ENCODE measurements at regions not wholly inside any gene's neighbourhood (a gene's known extent, or its start where the extent isn't known, plus 50 kb on each side); places are given as distances from the start of the nearest gene placed in this dataset.

DNA sequence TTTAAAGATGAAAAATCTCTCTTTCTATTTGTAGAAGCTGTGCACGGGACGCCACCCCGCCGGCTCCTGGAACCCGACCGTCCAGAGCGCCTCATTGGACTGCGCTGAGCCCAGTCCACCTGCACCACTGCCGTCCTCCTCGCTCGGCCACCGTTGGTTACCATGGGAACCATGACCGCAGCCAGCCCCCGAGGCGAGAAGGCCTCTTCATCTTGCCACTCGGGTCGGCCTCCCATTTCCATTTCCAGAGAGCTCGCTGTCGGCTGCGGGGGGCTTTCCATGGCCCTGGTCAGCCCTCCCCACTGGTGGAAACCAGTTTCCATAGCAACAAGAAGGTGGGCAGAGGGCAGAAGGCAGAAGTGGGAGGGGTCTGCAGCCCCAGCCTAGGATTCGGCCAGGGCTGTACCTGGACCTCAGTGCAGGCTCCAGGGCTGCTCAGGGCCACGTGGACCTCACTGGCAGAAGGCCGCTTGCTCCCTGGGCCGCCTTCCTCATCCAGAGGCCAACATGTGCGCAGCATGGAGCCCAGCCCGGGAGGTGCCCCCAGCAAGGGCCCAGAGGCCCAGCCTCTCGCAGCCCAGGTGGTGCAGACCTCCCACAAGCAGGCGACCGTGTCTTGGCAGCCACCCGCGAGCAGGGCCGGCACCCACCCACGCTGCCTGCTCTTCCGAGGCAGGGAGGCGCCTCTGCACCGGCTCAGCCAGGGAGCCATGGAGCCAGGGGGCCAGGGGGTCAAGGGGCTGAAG, 283.5 kb upstream of the PPP2R2D start:
- ATAC-seq (ENCODE audit: insufficient number of reproducible peaks, low FRiP score, low read depth): no peak
- no peaks in the 10 kb centered on the region for H3K36me3 ChIP-seq
- no peak for DNase-seq (ENCODE audit: low spot score)
- TF ChIP-seq, protein P1, sequence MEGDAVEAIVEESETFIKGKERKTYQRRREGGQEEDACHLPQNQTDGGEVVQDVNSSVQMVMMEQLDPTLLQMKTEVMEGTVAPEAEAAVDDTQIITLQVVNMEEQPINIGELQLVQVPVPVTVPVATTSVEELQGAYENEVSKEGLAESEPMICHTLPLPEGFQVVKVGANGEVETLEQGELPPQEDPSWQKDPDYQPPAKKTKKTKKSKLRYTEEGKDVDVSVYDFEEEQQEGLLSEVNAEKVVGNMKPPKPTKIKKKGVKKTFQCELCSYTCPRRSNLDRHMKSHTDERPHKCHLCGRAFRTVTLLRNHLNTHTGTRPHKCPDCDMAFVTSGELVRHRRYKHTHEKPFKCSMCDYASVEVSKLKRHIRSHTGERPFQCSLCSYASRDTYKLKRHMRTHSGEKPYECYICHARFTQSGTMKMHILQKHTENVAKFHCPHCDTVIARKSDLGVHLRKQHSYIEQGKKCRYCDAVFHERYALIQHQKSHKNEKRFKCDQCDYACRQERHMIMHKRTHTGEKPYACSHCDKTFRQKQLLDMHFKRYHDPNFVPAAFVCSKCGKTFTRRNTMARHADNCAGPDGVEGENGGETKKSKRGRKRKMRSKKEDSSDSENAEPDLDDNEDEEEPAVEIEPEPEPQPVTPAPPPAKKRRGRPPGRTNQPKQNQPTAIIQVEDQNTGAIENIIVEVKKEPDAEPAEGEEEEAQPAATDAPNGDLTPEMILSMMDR (IDR thresholded peaks at IDR 0.05): no peak
- H3K27ac ChIP-seq: no peak overlapping the region
- H3K4me3 ChIP-seq: no peak overlapping the region
- no peaks in the 10 kb centered on the region for H3K9me3 ChIP-seq
- no peaks in the 10 kb centered on the region for H3K27me3 ChIP-seq (replicated peaks; ENCODE audit: insufficient read depth)
- no peaks in the 10 kb centered on the region for H3K4me1 ChIP-seq (ENCODE audit: control insufficient read depth in 1 of 2, low read depth in 2 of 2)

DNA sequence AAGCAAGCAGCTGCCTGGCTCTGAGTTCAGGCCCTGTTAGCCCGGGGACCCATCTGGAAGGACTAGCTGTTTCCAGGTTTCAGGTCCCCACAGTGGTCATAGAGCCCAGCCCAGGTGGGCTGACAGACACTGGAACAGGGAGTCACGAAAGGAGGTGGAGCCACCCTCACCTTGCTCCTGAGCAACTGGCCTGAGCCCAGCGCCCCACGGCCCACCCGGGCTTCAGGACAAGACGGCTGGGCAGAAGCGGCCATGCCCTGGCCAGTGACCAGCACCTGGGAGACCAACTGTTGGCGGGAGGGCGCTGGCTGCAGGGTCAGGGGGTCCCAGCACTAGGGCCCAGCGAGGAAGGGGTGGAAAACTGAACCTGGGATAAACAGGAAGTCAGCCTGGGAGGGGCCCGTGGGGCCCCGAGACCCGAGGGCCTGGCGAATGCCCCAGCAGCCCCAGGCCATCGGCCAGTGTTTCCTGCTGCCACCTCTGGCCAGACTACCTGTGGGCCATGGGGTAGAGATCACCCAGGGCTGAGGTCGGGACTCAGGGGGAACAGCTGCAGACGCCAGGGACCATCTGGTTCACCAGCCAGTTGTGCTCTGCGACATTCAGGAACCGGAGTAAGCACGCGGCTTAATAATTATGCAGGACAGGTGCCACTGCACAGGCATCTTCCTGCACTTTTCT, 282.1 kb upstream of the PPP2R2D start:
- ATAC-seq (ENCODE audit: insufficient number of reproducible peaks, low FRiP score, low read depth) (no peak), DNase-seq (ENCODE audit: low spot score) (no peak)
- no peaks in the 10 kb centered on the region for H3K4me1 ChIP-seq (ENCODE audit: control insufficient read depth in 1 of 2, low read depth in 2 of 2)
- H3K36me3 ChIP-seq: no peaks in the 10 kb centered on the region
- TF ChIP-seq, protein P1 (IDR thresholded peaks at IDR 0.05): no peak
- no peak overlapping the region for H3K27ac ChIP-seq
- H3K9me3 ChIP-seq: no peaks in the 10 kb centered on the region
- H3K4me3 ChIP-seq: no peak overlapping the region
- no peaks in the 10 kb centered on the region for H3K27me3 ChIP-seq (replicated peaks; ENCODE audit: insufficient read depth)

DNA sequence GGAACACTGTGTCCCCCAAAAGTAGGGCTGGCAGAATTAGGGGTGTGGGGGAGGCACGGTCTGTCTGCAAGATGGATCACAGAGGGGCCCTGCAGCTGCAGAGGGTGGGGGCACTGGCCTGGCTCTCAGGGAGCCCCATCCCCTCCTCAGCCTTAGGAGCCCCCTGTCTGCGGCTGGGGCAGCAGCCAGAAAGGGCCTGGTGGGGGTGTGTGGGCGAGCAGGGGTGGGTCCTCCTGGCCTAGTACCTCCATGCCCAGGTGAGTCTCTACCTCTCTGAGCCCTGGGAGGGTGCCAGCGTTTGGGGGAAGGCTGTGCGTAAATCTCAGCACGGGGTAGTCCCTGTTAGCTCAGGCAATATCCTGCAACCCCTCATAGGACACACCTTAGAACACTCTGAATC, 280.5 kb upstream of the PPP2R2D start:
- Histone ChIP-seq H3K4me3 (no peak overlapping the region), H3K36me3 (no peaks in the 10 kb centered on the region), H3K9me3 (no peaks in the 10 kb centered on the region), H3K27ac (no peak overlapping the region), H3K4me1 (ENCODE audit: control insufficient read depth in 1 of 2, low read depth in 2 of 2) (no peaks in the 10 kb centered on the region), H3K27me3 (replicated peaks; ENCODE audit: insufficient read depth) (no peaks in the 10 kb centered on the region)
- TF ChIP-seq, protein P1 (IDR thresholded peaks at IDR 0.05): no peak
- DNase-seq (ENCODE audit: low spot score) (no peak), ATAC-seq (ENCODE audit: insufficient number of reproducible peaks, low FRiP score, low read depth) (no peak)

DNA sequence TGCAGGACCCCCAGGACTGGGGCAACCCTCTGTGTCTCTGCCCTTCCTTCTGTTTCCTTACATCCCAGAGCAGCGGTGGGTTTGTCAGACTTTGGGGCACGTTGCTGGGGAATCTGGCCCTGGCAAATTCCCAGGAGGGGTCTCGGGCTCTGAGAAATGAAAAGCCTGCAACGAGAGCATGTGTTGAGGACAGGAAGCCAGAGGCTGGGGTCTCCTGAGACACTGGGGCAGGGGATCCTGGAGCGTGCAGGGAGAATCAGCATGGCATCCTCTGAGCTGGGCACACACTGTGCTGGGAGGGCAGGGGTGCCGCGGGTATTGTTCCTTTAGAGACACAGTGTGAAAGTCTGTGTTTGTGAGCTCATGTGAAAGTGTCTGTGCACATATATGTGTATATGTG, 279.9 kb upstream of the PPP2R2D start:
- Histone ChIP-seq H3K36me3 (no peaks in the 10 kb centered on the region), H3K27ac (no peak overlapping the region), H3K4me3 (no peak overlapping the region), H3K27me3 (replicated peaks; ENCODE audit: insufficient read depth) (no peaks in the 10 kb centered on the region), H3K9me3 (no peaks in the 10 kb centered on the region), H3K4me1 (ENCODE audit: control insufficient read depth in 1 of 2, low read depth in 2 of 2) (no peaks in the 10 kb centered on the region)
- TF ChIP-seq, protein P1 (IDR thresholded peaks at IDR 0.05): no peak
- no peak for ATAC-seq (ENCODE audit: insufficient number of reproducible peaks, low FRiP score, low read depth)
- DNase-seq (ENCODE audit: low spot score): no peak

DNA sequence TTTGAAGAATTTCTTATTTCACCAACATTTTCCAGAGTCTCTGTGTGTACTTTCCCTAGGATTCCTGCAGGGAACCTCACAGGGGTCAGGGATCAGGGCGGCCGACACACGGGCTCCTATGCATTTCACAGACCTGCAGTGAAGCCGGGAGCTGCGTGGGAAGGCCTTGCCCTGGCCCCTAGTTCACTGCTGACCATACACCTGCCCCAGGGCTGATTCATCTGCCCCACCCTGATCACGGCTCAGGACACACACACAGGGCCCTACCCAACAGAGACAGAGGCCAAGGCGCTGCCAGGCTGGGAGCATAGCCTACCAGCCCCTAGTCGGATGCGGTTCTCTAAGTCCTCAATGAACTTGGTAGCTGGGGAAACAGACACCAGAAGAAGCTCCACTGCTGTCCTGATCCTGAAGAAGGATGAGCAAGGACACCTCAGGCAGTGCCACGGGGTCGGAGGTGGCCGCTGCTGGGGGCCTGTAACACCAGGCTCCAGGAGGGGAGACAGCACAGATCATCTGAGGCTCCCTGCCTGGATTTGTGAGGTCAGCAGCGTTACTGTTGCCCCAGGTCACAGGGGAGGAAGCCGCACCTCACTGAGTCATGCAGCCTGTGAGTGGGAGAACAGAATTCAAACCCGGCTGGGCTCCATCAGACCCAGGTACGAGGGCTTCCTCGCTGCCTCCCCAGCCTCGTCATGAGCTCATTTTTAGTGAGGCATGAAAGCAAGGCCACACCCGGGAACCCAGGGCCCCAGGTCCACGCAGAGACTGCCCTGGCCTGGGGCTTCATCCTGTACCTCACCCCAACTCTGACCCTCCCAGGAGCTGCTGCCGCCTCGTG, 278.8 kb upstream of the PPP2R2D start:
- no peaks in the 10 kb centered on the region for H3K9me3 ChIP-seq
- no peak for DNase-seq (ENCODE audit: low spot score)
- H3K27me3 ChIP-seq (replicated peaks; ENCODE audit: insufficient read depth): no peaks in the 10 kb centered on the region
- no peak for ATAC-seq (ENCODE audit: insufficient number of reproducible peaks, low FRiP score, low read depth)
- no peak overlapping the region for H3K4me3 ChIP-seq
- H3K27ac ChIP-seq: no peak overlapping the region
- no peaks in the 10 kb centered on the region for H3K4me1 ChIP-seq (ENCODE audit: control insufficient read depth in 1 of 2, low read depth in 2 of 2)
- TF ChIP-seq, protein P1 (IDR thresholded peaks at IDR 0.05): no peak
- H3K36me3 ChIP-seq: no peaks in the 10 kb centered on the region

All from thoracic aorta (tissue), 2 donors.